KMS-11 (cell line): ENCODE measurements at regions not wholly inside any gene's neighbourhood (a gene's known extent, or its start where the extent isn't known, plus 50 kb on each side); places are given as distances from the start of the nearest gene placed in this dataset.
"Not testable (repeated sequence)": the region's sequence is repeated elsewhere in the genome, so short reads cannot be mapped to it uniquely, and the experiment has no call there.

Experiments
- H2AFZ ChIP-seq: fragments of 200-600 bp; sonication (generic); 2 replicates; pipeline ENCODE4 v1.6.1; 2016; ENCODE audit warnings: antibody characterized with exemption, mixed run types, low read depth
- H3K27ac ChIP-seq: fragments of 200-600 bp; sonication (generic); 2 replicates; pipeline ENCODE4 v1.6.1; 2016; ENCODE audit warnings: mild to moderate bottlenecking, mixed run types
- H3K27me3 ChIP-seq: fragments of 200-600 bp; sonication (generic); 2 replicates; pipeline ENCODE4 v1.6.1; 2017; ENCODE audit warnings: mild to moderate bottlenecking, low read depth, mixed run types, moderate library complexity; ENCODE audit not compliant: insufficient read depth
- H3K36me3 ChIP-seq: fragments of 200-600 bp; sonication (generic); 2 replicates; pipeline ENCODE4 v1.6.1; 2017; ENCODE audit warnings: mild to moderate bottlenecking, mixed run types; ENCODE audit not compliant: insufficient read depth
- H3K4me1 ChIP-seq: fragments of 200-600 bp; sonication (generic); 2 replicates; pipeline ENCODE4 v1.6.1; 2016; ENCODE audit warnings: mild to moderate bottlenecking, low read depth, mixed run types; ENCODE audit not compliant: poor library complexity, severe bottlenecking
- H3K4me2 ChIP-seq: fragments of 200-600 bp; sonication (generic); 2 replicates; pipeline ENCODE4 v1.7.0; 2016; ENCODE audit warnings: mild to moderate bottlenecking, mixed run types
- H3K4me3 ChIP-seq: fragments of 200-600 bp; sonication (generic); IDR thresholded peaks from 2 replicates; pipeline ENCODE4 v1.6.1; 2017; ENCODE audit warnings: low read depth, low read length, mixed read lengths; ENCODE audit not compliant: insufficient read depth
- H3K79me2 ChIP-seq: fragments of 200-600 bp; sonication (generic); 2 replicates; pipeline ENCODE4 v1.6.1; 2016; ENCODE audit warnings: low read depth, mixed run types; ENCODE audit not compliant: insufficient read depth
- H3K9ac ChIP-seq: fragments of 200-600 bp; sonication (generic); 2 replicates; pipeline ENCODE4 v1.6.1; 2016; ENCODE audit warnings: mild to moderate bottlenecking, mixed run types
- H4K20me1 ChIP-seq: fragments of 200-600 bp; sonication (generic); 2 replicates; pipeline ENCODE4 v1.6.1; 2016; ENCODE audit warnings: mild to moderate bottlenecking, mixed run types; ENCODE audit not compliant: insufficient read depth
- CTCF ChIP-seq: fragments of 200-600 bp; sonication (generic); conservative IDR thresholded peaks from 2 replicates; pipeline ENCODE4 v1.6.1; 2017; ENCODE audit warnings: low read depth, mild to moderate bottlenecking, antibody characterized with exemption, low read length, moderate library complexity, mixed read lengths

GRCh38 chr13:64127192-64127591 is 2711.5 kb upstream of the PCDH20 start:
- Histone ChIP-seq H3K4me1 (no peaks in the 10 kb centered on the region), H2AFZ (no peak overlapping the region), H3K36me3 (no peaks in the 10 kb centered on the region), H3K4me3 (no peak overlapping the region), H4K20me1 (no peaks in the 10 kb centered on the region), H3K27me3 (no peaks in the 10 kb centered on the region), H3K4me2 (no peak overlapping the region), H3K27ac (no peak overlapping the region), H3K9ac (no peak overlapping the region), H3K79me2 (no peaks in the 10 kb centered on the region)
- no peak for TF ChIP-seq CTCF

- not testable (repeated sequence) for H3K4me1 ChIP-seq, H3K4me2 ChIP-seq, H3K4me3 ChIP-seq, H3K79me2 ChIP-seq, H3K36me3 ChIP-seq, H2AFZ ChIP-seq, H3K27ac ChIP-seq, H4K20me1 ChIP-seq, H3K27me3 ChIP-seq, H3K9ac ChIP-seq
Measured at GRCh38 chr13:64121023-64121709, 2705.5 kb upstream of the PCDH20 start.

- TF ChIP-seq CTCF: no peak
- Histone ChIP-seq H2AFZ (no peak overlapping the region), H3K36me3 (no peaks in the 10 kb centered on the region), H3K27me3 (no peaks in the 10 kb centered on the region), H4K20me1 (no peaks in the 10 kb centered on the region), H3K79me2 (no peaks in the 10 kb centered on the region), H3K27ac (no peak overlapping the region), H3K9ac (no peak overlapping the region), H3K4me3 (no peak overlapping the region), H3K4me2 (no peak overlapping the region), H3K4me1 (no peaks in the 10 kb centered on the region)
Measured at GRCh38 chr13:64099994-64100393, 2684.3 kb upstream of the PCDH20 start.

GRCh38 chr13:64090311-64090710 is 2674.7 kb upstream of the PCDH20 start:
- H3K9ac ChIP-seq: no peak overlapping the region
- no peaks in the 10 kb centered on the region for H3K4me1 ChIP-seq
- no peak overlapping the region for H3K27ac ChIP-seq
- H3K4me3 ChIP-seq: no peak overlapping the region
- H3K4me2 ChIP-seq: no peak overlapping the region
- H3K27me3 ChIP-seq: no peaks in the 10 kb centered on the region
- TF ChIP-seq CTCF: no peak
- no peaks in the 10 kb centered on the region for H3K79me2 ChIP-seq
- H2AFZ ChIP-seq: no peak overlapping the region
- H4K20me1 ChIP-seq: no peaks in the 10 kb centered on the region
- H3K36me3 ChIP-seq: no peaks in the 10 kb centered on the region

GRCh38 chr13:64088491-64088890 is 2672.8 kb upstream of the PCDH20 start:
- no peaks in the 10 kb centered on the region for H3K27me3 ChIP-seq
- H2AFZ ChIP-seq: no peak overlapping the region

More at GRCh38 chr13:64088491-64088890, 2672.8 kb upstream of the PCDH20 start:
- H3K4me2 ChIP-seq: no peak overlapping the region
- TF ChIP-seq CTCF: no peak
- H3K79me2 ChIP-seq: no peaks in the 10 kb centered on the region
- no peak overlapping the region for H3K27ac ChIP-seq
- no peak overlapping the region for H3K9ac ChIP-seq
- no peak overlapping the region for H3K4me3 ChIP-seq
- no peaks in the 10 kb centered on the region for H4K20me1 ChIP-seq
- no peaks in the 10 kb centered on the region for H3K36me3 ChIP-seq
- no peaks in the 10 kb centered on the region for H3K4me1 ChIP-seq
